ENCODE measurements at regions not wholly inside any gene's neighbourhood (a gene's known extent, or its start where the extent isn't known, plus 50 kb on each side); places are given as distances from the start of the nearest gene placed in this dataset.

DNA sequence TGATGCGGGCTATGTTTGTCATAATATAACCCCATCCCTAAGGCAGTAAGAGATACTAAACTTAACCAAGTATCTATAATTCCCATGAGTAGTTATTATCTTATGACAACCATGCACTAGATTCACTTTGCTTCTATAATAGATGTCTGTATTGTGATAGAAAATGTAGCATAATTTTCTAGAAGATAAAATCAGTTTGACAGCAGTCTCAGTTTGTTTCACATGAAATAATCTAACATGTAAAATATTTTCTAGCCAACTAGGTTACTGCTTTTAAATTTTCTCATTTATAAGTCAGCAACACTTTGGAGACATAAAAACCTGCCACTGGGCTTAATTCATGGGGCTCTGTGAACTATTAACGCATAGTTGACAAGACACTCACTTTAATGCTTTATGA lies 1410.7 kb upstream of the ATXN8OS start:
- TF ChIP-seq, protein P1, sequence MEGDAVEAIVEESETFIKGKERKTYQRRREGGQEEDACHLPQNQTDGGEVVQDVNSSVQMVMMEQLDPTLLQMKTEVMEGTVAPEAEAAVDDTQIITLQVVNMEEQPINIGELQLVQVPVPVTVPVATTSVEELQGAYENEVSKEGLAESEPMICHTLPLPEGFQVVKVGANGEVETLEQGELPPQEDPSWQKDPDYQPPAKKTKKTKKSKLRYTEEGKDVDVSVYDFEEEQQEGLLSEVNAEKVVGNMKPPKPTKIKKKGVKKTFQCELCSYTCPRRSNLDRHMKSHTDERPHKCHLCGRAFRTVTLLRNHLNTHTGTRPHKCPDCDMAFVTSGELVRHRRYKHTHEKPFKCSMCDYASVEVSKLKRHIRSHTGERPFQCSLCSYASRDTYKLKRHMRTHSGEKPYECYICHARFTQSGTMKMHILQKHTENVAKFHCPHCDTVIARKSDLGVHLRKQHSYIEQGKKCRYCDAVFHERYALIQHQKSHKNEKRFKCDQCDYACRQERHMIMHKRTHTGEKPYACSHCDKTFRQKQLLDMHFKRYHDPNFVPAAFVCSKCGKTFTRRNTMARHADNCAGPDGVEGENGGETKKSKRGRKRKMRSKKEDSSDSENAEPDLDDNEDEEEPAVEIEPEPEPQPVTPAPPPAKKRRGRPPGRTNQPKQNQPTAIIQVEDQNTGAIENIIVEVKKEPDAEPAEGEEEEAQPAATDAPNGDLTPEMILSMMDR (IDR thresholded peaks at IDR 0.05): no peak
- TF ChIP-seq POLR2A (IDR thresholded peaks at IDR 0.05) (no peak), POLR2AphosphoS5 (IDR thresholded peaks at IDR 0.05) (no peak)
